Stimulated activated CD4-positive, alpha-beta T cell treated with anti-CD3 and anti-CD28 coated beads, Interleukin-12 subunit alpha, Interleukin-12 subunit beta, amount 100 ng/mL, for 4 hours (primary cell): ENCODE measurements at regions not wholly inside any gene's neighbourhood (a gene's known extent, or its start where the extent isn't known, plus 50 kb on each side); places are given as distances from the start of the nearest gene placed in this dataset.
"Not testable (repeated sequence)": the region's sequence is repeated elsewhere in the genome, so short reads cannot be mapped to it uniquely, and the experiment has no call there.

ENCODE experiments used
- DNase-seq: peaks from one replicate; pipeline ENCODE4 v3.0.0-alpha.2; 2020

DNA sequence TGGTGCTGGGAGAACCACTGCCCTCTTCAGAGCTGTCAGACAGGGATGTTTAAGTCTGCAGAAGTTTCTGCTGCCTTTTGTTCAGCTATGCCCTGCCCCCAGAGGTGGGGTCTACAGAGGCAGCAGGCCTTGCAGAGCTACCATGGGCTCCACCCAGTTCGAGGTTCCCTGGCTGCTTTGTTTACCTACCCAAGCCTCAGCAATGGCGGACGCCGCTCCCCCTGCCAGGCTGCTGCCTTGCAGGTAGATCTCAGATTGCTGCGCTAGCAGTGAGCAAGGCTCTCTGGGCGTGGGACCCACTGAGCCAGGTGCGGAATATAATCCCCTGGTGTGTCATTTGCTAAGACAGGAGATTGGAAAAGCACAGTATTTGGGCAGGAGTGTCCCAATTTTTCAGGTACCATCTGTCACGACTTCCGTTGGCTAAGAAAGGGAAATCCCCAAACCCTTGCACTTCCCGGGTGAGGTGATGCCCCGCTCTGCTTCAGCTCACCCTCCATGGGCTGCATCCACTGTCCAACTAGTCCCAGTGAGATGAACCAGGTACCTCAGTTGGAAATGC is 1415.5 kb downstream of the GRIK2 start:
- DNase-seq, result not testable (repeated sequence)

DNA sequence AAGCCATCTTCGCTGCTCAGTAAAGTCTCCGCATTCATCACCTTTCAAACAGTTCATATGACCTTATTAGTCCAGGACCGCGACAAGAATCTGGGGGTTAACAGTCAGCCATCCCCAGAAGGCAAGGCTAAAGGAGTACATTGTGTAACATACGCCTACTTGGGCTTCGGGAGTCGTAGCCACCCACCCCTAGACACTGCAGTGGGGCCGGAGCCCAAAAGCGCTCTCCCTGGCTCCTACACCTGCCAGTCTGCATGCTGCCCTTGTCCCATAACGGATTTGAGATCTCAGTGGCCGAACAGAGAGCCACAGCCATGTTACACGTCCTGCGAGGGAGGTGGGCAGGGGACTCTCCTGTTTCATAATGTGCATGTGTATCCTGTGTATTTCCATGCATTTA is 1405.5 kb downstream of the GRIK2 start:
- no peak for DNase-seq

DNA sequence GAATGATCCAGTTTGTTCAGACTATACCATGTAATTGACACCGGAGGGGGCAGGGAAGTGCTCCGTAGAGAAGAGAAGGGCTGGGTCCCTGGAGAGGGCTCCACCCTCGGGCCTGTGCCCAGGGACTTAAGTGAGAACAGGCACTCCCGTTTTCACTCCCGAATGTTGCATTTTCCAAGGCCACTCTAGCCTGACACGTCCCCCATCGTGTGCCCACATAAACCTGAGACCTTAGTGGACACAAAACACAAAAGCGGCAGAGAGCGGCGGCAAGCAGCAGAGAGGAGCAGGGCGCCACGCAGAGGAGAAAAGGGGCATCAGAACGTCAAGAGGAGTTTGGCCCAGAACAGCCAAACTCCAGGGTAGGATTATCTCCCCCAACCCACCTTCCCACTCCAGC is 1405.1 kb downstream of the GRIK2 start:
- no peak for DNase-seq

DNA sequence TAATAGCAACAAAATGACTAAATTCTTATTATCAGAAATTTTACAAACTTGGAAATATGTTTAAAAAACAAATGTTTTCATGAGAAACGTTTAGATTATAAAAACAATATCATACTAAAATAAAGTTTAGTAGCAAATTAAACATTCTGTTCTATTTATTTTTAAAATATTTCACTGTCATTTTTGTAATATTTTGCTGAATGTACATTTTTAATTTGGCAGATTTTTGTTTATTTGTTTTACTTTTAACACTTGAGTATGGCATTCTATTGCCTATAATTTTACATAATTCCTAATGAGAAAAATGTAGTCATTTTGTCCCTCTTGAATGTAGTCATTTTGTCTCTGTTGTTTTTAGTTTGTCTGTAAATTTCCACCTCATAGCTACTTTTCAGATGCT is 1400.2 kb downstream of the GRIK2 start:
- DNase-seq, result no peak

DNA sequence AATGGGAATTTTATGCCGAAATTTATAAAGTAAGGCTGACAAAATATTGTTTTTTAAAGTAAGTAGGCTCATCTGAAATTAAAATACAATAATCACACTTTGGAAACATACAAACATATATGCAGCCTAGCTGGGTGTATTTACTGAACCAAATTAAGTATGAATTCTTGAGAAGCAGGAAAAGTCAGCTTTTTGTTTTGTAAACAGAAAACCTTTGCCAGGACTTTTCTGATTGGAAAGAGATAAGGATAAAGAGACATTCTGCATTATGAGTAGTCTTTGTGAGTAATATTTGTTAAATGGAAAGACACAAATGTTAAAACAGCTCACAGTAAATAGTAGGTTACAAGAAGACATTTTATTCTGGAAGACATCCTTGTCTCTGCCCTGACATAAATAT is 1380.8 kb downstream of the GRIK2 start:
- no peak for DNase-seq

DNA sequence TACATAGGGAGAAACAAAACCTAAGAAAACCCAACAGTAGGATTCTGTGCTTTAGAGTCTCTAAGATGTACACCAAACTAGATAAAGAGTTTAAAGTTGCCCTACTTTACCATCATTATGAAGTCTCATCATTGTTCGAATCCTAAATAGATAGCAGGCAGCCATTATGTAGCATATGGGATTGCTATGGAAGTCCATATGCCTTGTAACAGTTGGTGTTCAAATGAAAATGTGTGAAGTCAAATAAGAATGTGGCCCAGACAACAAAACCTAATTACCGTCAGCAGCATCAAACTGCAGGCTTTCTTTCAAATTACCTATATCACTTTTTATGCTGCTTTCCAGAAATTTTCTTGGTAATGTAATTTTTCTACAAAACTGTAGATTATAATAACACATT is 1380.1 kb downstream of the GRIK2 start:
- DNase-seq, result no peak

DNA sequence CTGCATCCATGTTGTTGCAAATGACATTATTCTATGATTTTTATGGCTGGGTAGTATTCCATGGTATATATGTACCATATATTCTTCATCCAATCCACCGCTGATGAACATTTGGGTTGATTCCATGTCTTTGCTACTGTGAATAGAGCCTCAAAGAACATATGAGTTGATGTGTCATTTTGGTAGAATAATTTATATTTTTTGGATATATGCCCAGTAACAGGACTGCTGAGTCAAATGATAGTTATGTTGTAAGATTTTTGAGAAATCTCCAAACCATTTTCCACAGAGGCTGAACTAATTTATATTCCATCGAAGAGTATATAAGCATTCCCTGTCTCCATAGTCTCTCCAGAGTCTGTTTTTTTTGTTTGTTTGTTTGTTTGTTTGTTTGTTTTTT is 1373.5 kb downstream of the GRIK2 start:
- no peak for DNase-seq

DNA sequence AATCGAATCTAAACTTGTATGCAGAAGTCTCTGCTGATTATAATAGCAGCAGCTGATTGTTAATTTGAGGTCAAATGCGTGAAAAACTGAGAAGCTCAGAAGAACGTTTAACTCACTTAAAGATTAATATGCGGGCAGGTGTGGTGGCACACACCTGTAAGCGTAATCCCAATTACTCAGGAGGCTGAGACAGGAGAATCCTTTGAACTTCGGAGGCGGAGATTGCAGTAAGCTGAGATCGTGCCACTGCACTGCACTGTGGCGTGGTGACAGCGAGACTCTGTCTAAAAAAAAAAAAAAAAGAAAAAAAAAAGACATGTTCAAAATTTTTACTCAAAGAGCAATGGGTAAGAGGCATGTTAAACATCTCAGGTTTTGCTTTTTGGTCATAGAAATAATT is 1370.8 kb downstream of the GRIK2 start:
- no peak for DNase-seq

DNA sequence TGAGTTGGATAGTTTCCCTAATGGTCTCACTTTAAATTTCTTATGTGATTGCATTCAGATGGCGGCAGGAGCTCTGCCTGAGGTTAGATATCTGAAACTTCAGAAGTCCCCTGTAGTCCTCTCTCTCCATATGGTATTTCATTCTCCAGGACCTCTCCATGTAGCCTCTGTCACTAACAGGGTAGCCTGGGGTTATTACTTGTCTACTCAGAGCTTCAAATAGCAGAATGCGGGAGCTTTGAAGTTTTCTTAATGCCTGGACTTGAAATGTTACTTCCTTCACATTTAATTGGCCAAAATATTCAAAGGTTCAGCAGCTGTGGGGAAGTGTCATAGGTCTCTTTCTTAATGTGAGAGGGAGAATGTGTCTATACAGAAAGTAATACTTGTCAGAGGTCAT is 1370.4 kb downstream of the GRIK2 start:
- no peak for DNase-seq

DNA sequence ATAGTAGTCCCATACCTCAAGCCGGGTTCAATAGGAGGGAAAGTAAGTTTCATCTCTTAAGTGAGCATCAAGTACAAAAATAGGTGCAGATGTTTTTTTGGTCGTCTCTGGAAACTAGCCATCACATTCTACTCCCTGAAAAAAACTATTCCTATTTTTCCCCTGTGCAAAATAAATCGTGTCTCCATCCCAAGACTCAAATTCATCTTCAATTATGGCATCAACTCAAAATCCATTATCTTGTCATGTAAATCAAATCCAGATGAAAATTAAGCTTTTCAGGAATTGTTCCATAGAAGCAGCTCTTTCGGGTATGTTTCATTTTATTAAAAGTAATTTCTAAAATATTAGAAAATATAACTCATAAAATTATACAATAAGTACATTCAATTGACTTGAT is 1368.4 kb downstream of the GRIK2 start:
- no peak for DNase-seq

DNA sequence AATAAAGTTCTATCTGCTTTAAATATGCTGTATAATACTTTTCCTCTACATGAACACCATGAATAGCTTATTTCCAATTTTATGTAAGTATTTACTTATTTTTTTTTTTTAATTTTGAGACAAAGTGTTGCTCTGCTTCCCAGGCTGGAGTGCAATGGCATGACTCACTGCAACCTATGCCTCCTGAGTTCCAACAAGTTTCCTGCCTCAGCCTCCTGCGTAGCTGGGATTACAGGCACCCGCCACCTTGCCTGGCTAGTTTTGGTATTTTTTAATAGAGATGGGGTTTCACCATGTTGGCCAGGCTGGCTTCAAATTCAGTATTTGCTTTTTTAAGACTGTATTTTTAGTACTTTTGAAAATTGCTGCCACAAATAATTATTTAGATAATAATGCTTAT is 1365.9 kb downstream of the GRIK2 start:
- no peak for DNase-seq

DNA sequence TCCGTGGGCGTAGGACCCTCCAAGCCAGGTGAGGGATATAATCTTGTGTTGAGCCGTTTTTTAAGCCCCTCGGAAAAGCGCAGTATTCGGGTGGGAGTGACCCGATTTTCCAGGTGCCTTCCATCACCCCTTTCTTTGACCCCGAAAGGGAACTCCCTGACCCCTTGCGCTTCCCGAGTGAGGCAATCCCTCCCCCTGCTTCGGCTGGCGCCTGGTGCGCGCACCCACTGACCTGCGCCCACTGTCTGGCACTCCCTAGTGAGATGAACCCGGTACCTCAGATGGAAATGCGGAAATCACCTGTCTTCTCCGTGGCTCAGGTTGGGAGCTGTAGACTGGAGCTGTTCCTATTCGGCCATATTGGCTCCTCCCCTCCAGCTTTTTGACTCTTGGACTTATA is 1365.0 kb downstream of the GRIK2 start:
- not testable (repeated sequence) for DNase-seq

DNA sequence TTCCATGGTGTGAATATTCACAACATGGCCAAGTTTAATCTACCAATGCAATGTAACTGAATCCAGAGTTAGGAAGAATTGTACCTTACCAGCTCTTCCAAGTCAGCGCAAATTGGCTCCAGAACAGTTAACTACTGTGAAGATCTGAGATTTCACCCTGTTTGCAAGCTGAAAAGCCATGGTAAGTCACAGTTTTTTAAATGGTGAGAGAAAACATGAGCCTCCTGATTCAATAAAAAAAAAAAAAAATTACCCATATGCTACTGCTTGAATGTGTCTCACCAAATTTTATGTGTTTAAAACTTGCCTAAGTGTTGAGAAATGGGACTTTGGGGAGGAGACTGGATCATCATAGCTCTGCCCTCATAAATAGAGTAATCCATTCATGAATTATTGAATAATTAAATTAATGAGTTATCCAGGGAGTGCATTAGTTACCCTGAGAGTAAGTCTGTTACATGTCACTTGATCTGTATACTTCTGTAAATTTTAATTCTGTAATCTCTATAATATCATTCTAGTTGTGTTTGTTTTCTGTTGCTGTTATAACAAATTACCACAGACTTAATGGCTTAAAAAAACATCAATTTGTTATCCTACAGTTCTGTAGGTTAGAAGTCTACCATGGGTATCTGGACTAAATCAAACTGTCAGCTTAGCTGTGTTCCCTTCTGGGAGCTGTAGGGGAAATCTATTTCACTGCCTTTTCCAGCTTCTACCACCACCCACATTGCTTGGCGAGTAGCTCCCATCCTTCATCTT is 1355.9 kb downstream of the GRIK2 start:
- no peak for DNase-seq

DNA sequence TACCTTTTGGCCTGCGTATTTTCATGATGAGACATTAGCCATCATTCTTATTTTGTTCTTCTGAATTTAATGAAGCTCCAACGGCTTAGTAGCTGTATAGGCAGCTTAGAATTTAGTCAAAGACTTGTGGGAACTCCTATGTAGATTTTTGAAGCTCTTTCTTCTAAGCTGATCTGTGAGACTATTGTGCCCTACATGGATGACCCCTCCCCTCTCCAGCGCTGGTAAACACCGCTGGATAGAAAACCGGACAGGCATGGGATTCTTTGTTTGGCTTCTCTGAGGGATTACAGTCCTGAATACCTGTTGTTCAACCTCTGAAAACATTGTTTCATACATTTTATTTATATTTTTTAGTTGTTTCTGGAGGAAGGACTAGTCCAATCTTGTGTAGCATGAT is 1353.4 kb downstream of the GRIK2 start:
- DNase-seq, result no peak

DNA sequence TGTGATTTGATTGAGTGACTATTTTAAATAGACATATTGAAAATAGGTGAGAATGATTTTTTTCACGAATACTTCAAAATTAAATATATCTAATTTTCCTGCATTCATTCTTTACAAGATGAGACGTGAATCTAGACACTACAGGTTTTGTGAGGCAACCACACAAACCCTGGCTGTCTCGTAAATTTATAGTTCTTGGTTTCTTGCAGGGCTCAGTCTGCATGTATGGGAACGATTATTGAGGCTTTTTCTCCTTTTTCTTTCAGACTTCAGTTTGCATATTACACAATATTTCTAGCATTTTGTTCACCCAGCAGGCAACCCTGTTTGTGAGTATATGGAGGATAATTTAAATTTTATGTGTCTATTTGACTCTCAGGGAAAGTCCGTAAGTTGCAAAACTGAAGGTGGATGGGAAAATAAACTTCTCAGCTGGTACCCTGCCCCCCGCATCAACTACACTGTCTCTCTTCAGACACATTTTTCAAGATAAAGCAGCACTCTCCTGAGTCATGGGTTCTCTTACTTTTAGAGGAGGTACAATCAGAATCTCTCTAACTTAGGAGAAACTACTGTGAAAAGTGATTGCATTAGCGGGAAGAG is 1349.3 kb downstream of the GRIK2 start:
- no peak for DNase-seq

DNA sequence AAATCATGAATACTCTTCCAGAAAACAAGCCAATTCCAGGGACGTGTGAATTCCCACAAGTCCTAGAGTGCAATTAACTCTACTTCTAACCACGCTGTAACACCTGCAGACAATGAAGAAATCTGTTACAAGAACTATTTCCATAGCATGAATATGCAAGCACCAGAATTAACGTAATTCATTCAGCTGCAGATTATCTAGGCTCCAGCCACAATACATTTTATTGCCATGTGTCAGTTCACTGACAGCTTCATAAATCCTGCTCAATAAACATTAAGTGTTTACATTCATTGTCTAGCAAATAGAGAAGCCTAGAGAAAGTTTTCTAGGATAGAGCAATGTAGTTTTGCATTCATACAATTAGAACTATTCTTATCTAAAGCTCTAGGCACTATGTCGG is 1348.5 kb downstream of the GRIK2 start:
- no peak for DNase-seq

DNA sequence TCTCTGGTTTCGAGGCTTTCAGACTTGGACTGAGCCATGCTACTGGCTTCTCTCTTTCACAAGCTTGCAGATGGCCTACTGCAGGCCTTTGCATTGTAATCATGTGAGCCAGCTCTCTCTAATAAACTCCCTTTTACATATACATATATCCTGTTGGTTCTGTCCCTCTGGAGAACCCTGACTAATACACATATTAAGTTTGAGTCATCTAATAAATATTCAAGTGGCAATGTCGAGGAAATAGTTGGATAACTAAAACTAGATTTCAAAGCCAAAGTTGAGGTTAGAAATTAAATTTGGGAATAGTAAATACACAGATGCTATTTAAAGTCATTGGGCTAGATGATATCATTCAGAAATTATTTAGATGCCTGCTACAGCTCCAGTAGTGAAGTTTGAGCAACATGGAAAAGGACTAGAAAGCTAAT is 1343.4 kb downstream of the GRIK2 start:
- no peak for DNase-seq

DNA sequence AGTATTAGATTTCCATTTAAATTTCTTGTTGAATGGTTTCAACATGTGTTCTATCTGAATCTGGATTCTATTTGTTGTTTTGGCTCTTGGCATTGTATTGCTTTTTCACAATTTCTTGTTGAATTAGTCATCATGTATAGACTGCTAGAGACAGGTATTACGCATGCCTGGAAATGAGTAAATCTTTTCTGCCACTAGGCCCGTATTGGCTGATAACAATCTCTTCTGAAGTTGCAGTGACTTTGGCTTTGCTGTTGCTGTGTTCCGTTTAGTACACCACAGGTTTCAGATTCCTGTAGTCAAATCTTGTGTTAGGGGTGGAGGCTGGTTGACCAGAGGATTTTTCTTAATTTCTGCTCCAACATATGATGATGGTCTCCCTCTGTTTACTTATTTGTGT is 1339.4 kb downstream of the GRIK2 start:
- DNase-seq, result no peak

DNA sequence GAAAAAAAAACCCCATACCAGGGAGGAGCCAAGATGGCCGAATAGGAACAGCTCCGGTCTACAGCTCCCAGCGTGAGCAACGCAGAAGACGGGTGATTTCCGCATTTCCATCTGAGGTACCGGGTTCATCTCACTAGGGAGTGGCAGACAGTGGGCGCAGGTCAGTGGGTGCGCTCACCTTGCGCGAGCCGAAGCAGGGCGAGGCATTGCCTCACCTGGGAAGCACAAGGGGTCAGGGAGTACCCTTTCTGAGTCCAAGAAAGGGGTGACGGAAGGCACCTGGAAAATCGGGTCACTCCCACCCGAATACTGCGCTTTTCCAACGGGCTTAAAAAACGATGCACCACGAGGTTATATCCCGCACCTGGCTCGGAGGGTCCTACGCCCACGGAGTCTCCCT is 1328.6 kb downstream of the GRIK2 start:
- not testable (repeated sequence) for DNase-seq

DNA sequence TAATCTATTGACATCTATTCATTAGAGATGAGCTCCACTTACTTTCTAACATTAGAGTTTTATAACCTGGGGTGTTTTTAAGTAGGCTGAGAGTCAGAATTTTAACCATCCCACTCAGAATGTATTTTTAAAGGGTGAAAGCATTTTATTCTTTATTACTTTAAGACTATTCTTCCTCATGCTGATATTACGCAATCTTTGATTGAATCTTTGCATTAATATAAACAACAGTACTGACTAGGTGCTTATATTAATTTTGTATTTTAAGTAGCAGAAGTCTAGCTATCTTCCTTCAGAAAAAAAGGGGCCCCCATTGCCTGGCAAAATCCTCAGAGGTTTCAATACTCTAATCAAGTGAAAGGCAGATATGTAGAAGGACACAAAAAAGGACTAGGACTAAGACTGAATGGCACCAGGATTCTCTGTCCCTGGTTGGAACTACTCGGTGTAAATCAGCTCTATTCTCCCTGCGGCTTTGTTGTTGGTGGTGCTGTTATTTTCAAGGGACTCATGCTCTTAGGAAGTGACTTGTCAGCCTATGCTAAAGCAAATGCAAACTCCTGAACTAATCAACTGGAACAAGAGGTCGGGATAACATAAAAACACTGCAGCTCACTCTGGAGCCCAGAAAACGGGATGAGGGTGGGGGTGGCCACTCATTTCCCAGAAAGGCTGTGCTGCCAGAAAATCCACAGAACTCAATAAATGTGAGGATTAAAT is 1324.4 kb downstream of the GRIK2 start:
- DNase-seq, result no peak

DNA sequence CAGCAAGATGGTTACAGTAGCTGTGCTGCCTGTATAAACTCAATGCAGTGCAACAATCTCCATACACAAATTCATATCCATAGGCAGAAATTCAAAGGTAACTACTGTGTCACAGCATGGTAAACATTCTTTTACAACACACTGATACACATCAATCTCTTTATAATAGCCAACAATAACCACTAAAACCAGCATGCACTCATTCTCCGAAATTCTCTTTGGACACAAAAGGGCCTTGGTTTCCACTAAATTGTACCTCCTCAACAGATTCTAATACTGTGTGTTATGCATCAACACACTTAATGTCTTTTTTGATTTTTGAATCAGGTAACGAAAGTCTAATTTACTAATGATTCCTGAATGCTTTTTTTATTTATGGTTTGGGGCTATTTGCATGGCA is 1323.7 kb downstream of the GRIK2 start:
- DNase-seq, result no peak

DNA sequence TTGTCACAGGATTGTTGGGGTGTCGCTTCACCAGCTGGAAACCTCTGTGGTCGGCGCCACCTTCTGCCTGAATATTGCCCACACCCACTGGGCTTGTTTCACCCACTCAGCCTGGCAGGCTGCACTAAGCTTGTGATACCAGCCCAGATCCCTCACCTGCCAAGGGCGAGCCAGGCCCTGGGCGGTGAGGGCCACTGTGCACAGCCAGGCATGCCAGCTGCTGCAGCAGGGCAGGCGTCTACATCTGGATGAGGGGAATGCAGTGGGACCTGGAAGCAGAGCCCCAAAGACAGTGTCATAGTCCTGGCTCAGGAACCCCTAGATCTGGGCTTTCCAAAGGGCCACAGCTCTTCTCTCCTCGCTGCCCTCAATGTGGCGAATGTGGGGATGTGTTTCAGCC is 1307.5 kb downstream of the GRIK2 start:
- no peak for DNase-seq

DNA sequence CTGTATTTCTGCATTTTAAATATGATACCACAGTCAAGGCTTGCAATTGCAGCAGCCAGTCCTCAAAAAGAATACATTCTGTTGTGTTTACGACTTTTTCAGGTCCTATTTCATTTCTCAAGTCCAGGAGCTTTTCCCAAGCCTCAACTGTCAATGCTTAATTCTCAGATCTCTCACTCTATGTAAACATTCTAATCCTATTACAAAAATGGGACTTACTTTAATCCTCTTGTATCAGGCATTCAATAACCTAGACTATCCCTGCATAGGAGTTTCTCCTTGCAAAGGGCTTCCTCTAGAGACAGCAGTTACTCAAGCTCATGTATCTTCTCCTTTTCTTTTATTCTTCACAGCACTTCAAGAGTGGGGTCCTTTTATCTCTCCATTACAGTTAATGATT is 1293.0 kb downstream of the GRIK2 start:
- no peak for DNase-seq

DNA sequence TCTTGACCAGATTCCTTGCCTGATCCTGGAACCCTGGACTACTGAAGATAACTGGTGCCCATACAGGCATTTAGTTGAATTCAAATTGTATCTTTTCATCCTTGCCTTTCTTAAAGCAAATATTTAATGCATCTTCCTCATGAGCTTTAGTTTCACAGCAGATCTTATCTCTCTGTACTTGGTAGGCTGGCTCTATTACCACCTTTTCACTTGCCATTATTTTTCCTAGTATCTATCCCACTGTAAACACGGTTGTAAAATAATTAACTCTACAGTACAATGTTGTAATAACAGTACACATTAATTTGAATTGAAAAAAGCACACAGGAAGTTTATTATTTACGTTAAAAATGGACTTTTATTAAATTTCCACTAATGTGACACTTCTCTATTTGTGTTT is 1286.9 kb downstream of the GRIK2 start:
- no peak for DNase-seq
